H9 (cell line): ENCODE measurements at regions not wholly inside any gene's neighbourhood (a gene's known extent, or its start where the extent isn't known, plus 50 kb on each side); places are given as distances from the start of the nearest gene placed in this dataset.

Experiments used
- DNase-seq: peaks from one replicate; pipeline ENCODE4 v3.0.0-alpha.2; 2017
- H2AFZ ChIP-seq: one replicate; pipeline ENCODE4 v1.6.1; 2013; ENCODE audit warnings: mild to moderate bottlenecking, low read length, control low read depth, moderate library complexity
- H2AK5ac ChIP-seq: 2 replicates; pipeline ENCODE4 v1.6.1; 2013; ENCODE audit warnings: low read length, control low read depth, mixed read lengths; ENCODE audit not compliant: insufficient read length
- H2BK120ac ChIP-seq: one replicate; pipeline ENCODE4 v1.6.1; 2013; ENCODE audit warnings: low read depth, mild to moderate bottlenecking, low read length, control low read depth, inconsistent platforms; ENCODE audit not compliant: poor library complexity, severe bottlenecking
- H2BK12ac ChIP-seq: 2 replicates; pipeline ENCODE4 v1.6.1; 2013; ENCODE audit warnings: low read length, control low read depth, mixed read lengths, low read depth; ENCODE audit not compliant: insufficient read length
- H2BK15ac ChIP-seq: 2 replicates; pipeline ENCODE4 v1.6.1; 2013; ENCODE audit warnings: low read depth, low read length, control low read depth
- H2BK20ac ChIP-seq: one replicate; pipeline ENCODE4 v1.6.1; 2013; ENCODE audit warnings: low read depth, mild to moderate bottlenecking, low read length, control low read depth, inconsistent platforms; ENCODE audit not compliant: poor library complexity, severe bottlenecking
- H2BK5ac ChIP-seq: 2 replicates; pipeline ENCODE4 v1.6.1; 2013; ENCODE audit warnings: low read length, control low read depth, mixed read lengths; ENCODE audit not compliant: insufficient read length
- H3K14ac ChIP-seq: 2 replicates; pipeline ENCODE4 v1.6.1; 2013; ENCODE audit warnings: low read length, control low read depth; ENCODE audit not compliant: insufficient read depth
- H3K18ac ChIP-seq: 2 replicates; pipeline ENCODE4 v1.6.1; 2013; ENCODE audit warnings: low read depth, mild to moderate bottlenecking, mixed read lengths, low read length, control low read depth; ENCODE audit not compliant: insufficient read length
- H3K23ac ChIP-seq: 2 replicates; pipeline ENCODE4 v1.6.1; 2013; ENCODE audit warnings: low read length, control low read depth, mixed read lengths, low read depth; ENCODE audit not compliant: insufficient read length
- H3K23me2 ChIP-seq: 2 replicates; pipeline ENCODE4 v1.6.1; 2013; ENCODE audit warnings: low read depth, mild to moderate bottlenecking, mixed read lengths, low read length, control low read depth; ENCODE audit not compliant: insufficient read length, poor library complexity, severe bottlenecking
- H3K27ac ChIP-seq: 2 replicates; pipeline ENCODE4 v1.5.1; 2013; ENCODE audit warnings: low read length, control low read depth, mixed read lengths, low read depth; ENCODE audit not compliant: insufficient read length
- H3K27me3 ChIP-seq: 2 replicates; pipeline ENCODE4 v1.6.1; 2013; ENCODE audit warnings: low read length, control low read depth, inconsistent platforms; ENCODE audit not compliant: insufficient read depth
- H3K4ac ChIP-seq: 2 replicates; pipeline ENCODE4 v1.6.1; 2013; ENCODE audit warnings: low read depth, mild to moderate bottlenecking, control low read depth, inconsistent platforms, low read length, moderate library complexity
- H3K4me1 ChIP-seq: 2 replicates; pipeline ENCODE4 v1.6.1; 2013; ENCODE audit warnings: low read length, control low read depth, inconsistent platforms; ENCODE audit not compliant: insufficient read depth
- H3K4me2 ChIP-seq: 2 replicates; pipeline ENCODE4 v1.6.1; 2013; ENCODE audit warnings: low read length, control low read depth, mixed read lengths; ENCODE audit not compliant: insufficient read length, insufficient read depth
- H3K56ac ChIP-seq: 2 replicates; pipeline ENCODE4 v1.6.1; 2013; ENCODE audit warnings: low read depth, mild to moderate bottlenecking, mixed read lengths, low read length, control low read depth; ENCODE audit not compliant: insufficient read length
- H3K79me1 ChIP-seq: 2 replicates; pipeline ENCODE4 v1.6.1; 2013; ENCODE audit warnings: low read depth, mild to moderate bottlenecking, moderate library complexity, low read length, control low read depth, inconsistent platforms; ENCODE audit not compliant: insufficient read depth, poor library complexity, severe bottlenecking
- H3K79me2 ChIP-seq: 2 replicates; pipeline ENCODE4 v1.6.1; 2013; ENCODE audit warnings: low read length, control low read depth, inconsistent platforms; ENCODE audit not compliant: insufficient read depth
- H3K9ac ChIP-seq: 2 replicates; pipeline ENCODE4 v1.6.1; 2013; ENCODE audit warnings: low read length, control low read depth, mixed read lengths; ENCODE audit not compliant: insufficient read length; ENCODE audit errors: extremely low read depth
- H3K9me3 ChIP-seq: one replicate; pipeline ENCODE4 v1.6.1; 2013; ENCODE audit warnings: low read depth, low read length, inconsistent platforms; ENCODE audit not compliant: control insufficient read depth
- H3T11ph ChIP-seq: one replicate; pipeline ENCODE4 v1.6.1; 2013; ENCODE audit warnings: mild to moderate bottlenecking, low read length, control low read depth, inconsistent platforms
- H4K20me1 ChIP-seq: one replicate; pipeline ENCODE4 v1.6.1; 2013; ENCODE audit not compliant: control insufficient read depth, insufficient read length, insufficient read depth
- H4K5ac ChIP-seq: 2 replicates; pipeline ENCODE4 v1.6.1; 2013; ENCODE audit warnings: low read depth, mild to moderate bottlenecking, mixed read lengths, low read length, control low read depth; ENCODE audit not compliant: insufficient read length
- H4K8ac ChIP-seq: replicated peaks from 2 replicates; pipeline ENCODE4 v1.6.1; 2013; ENCODE audit warnings: low read length, control low read depth, mixed read lengths, low read depth; ENCODE audit not compliant: insufficient read length
- H4K91ac ChIP-seq: 2 replicates; pipeline ENCODE4 v1.6.1; 2013; ENCODE audit warnings: low read depth, mild to moderate bottlenecking, moderate library complexity, mixed read lengths, low read length, control low read depth; ENCODE audit not compliant: insufficient read length
- H3K27ac Mint-ChIP-seq, 3 experiments: 2 replicates in 2 of 3; 3 replicates in 1 of 3; pipeline ENCODE4 v1.8.0; 2020 to 2021; ENCODE audit warnings: mixed read lengths in 3 of 3, mild to moderate bottlenecking in 1 of 3, moderate library complexity in 1 of 3
- H3K27me3 Mint-ChIP-seq: 2 replicates; pipeline ENCODE4 v1.8.0; 2021; ENCODE audit warnings: low read depth, mild to moderate bottlenecking, moderate library complexity, mixed read lengths
- H3K36me3 Mint-ChIP-seq, 3 experiments: 2 replicates in 2 of 3; 3 replicates in 1 of 3; pipeline ENCODE4 v1.8.0; 2020 to 2021; ENCODE audit warnings: low read depth in 3 of 3, mixed read lengths in 3 of 3; ENCODE audit not compliant: insufficient read depth in 1 of 3
- H3K4me1 Mint-ChIP-seq, 2 experiments: 2 replicates each; pipeline ENCODE4 v1.8.0; 2020; ENCODE audit warnings: mixed read lengths in 2 of 2
- H3K4me3 Mint-ChIP-seq, 2 experiments: 2 replicates in 1 of 2; 3 replicates in 1 of 2; pipeline ENCODE4 v1.8.0; 2020 to 2021; ENCODE audit warnings: mild to moderate bottlenecking in 2 of 2, mixed read lengths in 2 of 2, moderate library complexity in 1 of 2
- H3K9me3 Mint-ChIP-seq, 2 experiments: 2 replicates in 1 of 2; 3 replicates in 1 of 2; pipeline ENCODE4 v1.8.0; 2020; ENCODE audit warnings: mild to moderate bottlenecking in 2 of 2, mixed read lengths in 2 of 2, moderate library complexity in 1 of 2
- WGBS: extraction: QIAGEN DNeasy Blood & Tissue Kit; methylation state at CpG from one replicate; pipeline ENCODE4 v1.1.7; 2013; ENCODE audit warnings: missing lambda C conversion rate, low lambda C conversion rate, mixed read lengths; ENCODE audit not compliant: insufficient read length; ENCODE audit errors: extremely low coverage; 5-methylcytosine and 5-hydroxymethylcytosine counted together
- TF ChIP-seq, protein P1 (sequence below): fragments of 200-600 bp; sonication (generic); conservative IDR thresholded peaks from 3 replicates; pipeline ENCODE4 v1.8.0; 2021; ENCODE audit warnings: antibody characterized with exemption, mild to moderate bottlenecking

DNA sequence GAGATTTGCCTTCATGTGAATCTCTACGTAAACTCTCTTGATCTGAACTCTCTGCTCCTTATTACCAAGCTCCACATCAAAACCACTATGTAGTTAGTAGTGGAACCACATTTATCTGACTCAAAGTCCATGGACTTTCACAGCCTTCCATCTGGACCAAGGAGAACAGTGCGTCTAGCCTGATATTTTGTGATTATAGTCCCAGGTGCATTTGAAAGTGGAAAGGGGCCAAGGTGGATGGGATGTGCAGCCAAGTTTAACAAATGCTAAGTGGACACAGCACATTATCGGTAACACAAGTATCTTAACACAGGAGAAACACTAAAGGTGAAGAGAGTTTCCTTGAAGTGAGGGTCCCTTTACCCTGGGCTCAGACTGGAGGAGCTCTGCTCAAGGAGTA lies 281.2 kb upstream of the SGK1 start:
- H2BK15ac ChIP-seq, result no peak overlapping the region
- no peak overlapping the region for H2AK5ac ChIP-seq
- Mint-ChIP-seq H3K4me1 (no peaks in the 10 kb centered on the region), H3K4me3 (no peak overlapping the region), H3K27me3 (no peaks in the 10 kb centered on the region; the same call in 1 of the 2 replicates), H3K36me3 (peaks cover 11 to 21% (median 19%) of the 10 kb centered on the region in 3 experiments), H3K27ac (no peak overlapping the region), H3K9me3 (peaks cover 18 to 19% of the 10 kb centered on the region in 2 experiments)
- no peak overlapping the region for H4K5ac ChIP-seq
- no peaks in the 10 kb centered on the region for H3K79me2 ChIP-seq
- H3K27ac ChIP-seq, result no peak overlapping the region
- H2BK12ac ChIP-seq, result no peak overlapping the region
- H3K4ac ChIP-seq, result no peak overlapping the region
- no peak overlapping the region for H2AFZ ChIP-seq
- no peaks in the 10 kb centered on the region for H3K79me1 ChIP-seq
- H4K91ac ChIP-seq, result no peak overlapping the region
- no peaks in the 10 kb centered on the region for H3K27me3 ChIP-seq
- no peak overlapping the region for H3K4me2 ChIP-seq
- TF ChIP-seq, protein P1, sequence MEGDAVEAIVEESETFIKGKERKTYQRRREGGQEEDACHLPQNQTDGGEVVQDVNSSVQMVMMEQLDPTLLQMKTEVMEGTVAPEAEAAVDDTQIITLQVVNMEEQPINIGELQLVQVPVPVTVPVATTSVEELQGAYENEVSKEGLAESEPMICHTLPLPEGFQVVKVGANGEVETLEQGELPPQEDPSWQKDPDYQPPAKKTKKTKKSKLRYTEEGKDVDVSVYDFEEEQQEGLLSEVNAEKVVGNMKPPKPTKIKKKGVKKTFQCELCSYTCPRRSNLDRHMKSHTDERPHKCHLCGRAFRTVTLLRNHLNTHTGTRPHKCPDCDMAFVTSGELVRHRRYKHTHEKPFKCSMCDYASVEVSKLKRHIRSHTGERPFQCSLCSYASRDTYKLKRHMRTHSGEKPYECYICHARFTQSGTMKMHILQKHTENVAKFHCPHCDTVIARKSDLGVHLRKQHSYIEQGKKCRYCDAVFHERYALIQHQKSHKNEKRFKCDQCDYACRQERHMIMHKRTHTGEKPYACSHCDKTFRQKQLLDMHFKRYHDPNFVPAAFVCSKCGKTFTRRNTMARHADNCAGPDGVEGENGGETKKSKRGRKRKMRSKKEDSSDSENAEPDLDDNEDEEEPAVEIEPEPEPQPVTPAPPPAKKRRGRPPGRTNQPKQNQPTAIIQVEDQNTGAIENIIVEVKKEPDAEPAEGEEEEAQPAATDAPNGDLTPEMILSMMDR, result no peak
- no peak overlapping the region for H3K23ac ChIP-seq
- no peak overlapping the region for H3K18ac ChIP-seq
- no peak overlapping the region for H3T11ph ChIP-seq
- no peak overlapping the region for H2BK20ac ChIP-seq
- no peak overlapping the region for H3K14ac ChIP-seq
- no peak overlapping the region for H3K9ac ChIP-seq
- no peak overlapping the region for H4K8ac ChIP-seq
- no peaks in the 10 kb centered on the region for H3K23me2 ChIP-seq
- H2BK120ac ChIP-seq, result no peak overlapping the region
- no peak overlapping the region for H2BK5ac ChIP-seq
- DNase-seq, result no peak
- H3K9me3 ChIP-seq, result no peaks in the 10 kb centered on the region
- H4K20me1 ChIP-seq, result no peaks in the 10 kb centered on the region
- no peak overlapping the region for H3K56ac ChIP-seq
- no CpG with 5 or more reads among the region's 3 CpGs for WGBS
- H3K4me1 ChIP-seq, result no peaks in the 10 kb centered on the region
